ENCODE measurements at regions not wholly inside any gene's neighbourhood (a gene's known extent, or its start where the extent isn't known, plus 50 kb on each side); places are given as distances from the start of the nearest gene placed in this dataset.

- no peak for TF ChIP-seq CTCF (IDR thresholded peaks at IDR 0.05)
- TF ChIP-seq POLR2A (IDR thresholded peaks at IDR 0.05), result no peak
- peaks cover 0 to 4% (median 0%) of the 10 kb centered on the region in 4 donors for H3K9me3 ChIP-seq
- no peaks in the 10 kb centered on the region for H3K4me1 ChIP-seq
- intact Hi-C loops (cut with DNase I), result no loop called here
- H3K27me3 ChIP-seq, result no peaks in the 10 kb centered on the region
- no peak for ATAC-seq
- H3K4me3 ChIP-seq, result no peak overlapping the region
- no peaks in the 10 kb centered on the region for H3K36me3 ChIP-seq
- no peak overlapping the region for H3K27ac ChIP-seq
- 44% methylated on average over 1 of the region's 1 CpG for WGBS (ENCODE audit: insufficient coverage, low coverage, low lambda C conversion rate, missing lambda C conversion rate)
- no peak for DNase-seq
These were observed 868.2 kb downstream of the C12orf50 start for GRCh38 chr12:87160848-87161601.

GRCh38 chr12:87157791-87158190 lies 871.4 kb downstream of the C12orf50 start:
- WGBS (ENCODE audit: insufficient coverage, low coverage, low lambda C conversion rate, missing lambda C conversion rate), result 73% methylated on average over 1 of the region's 6 CpGs

GRCh38 chr12:87155621-87156020 lies 873.6 kb downstream of the C12orf50 start:
- Histone ChIP-seq H3K27me3 (no peaks in the 10 kb centered on the region), H3K4me3 (no peak overlapping the region), H3K27ac (no peak overlapping the region), H3K9me3 (no peaks in the 10 kb centered on the region), H3K4me1 (no peaks in the 10 kb centered on the region), H3K36me3 (no peaks in the 10 kb centered on the region)
- 11% methylated on average over 1 of the region's 2 CpGs for WGBS (ENCODE audit: insufficient coverage, low coverage, low lambda C conversion rate, missing lambda C conversion rate)
- no peak for ATAC-seq
- TF ChIP-seq CTCF (IDR thresholded peaks at IDR 0.05) (no peak), POLR2A (IDR thresholded peaks at IDR 0.05) (no peak)
- intact Hi-C loops (cut with DNase I), result no loop called here
- DNase-seq, result no peak

More at GRCh38 chr12:87157791-87158190, 871.4 kb downstream of the C12orf50 start:
- Histone ChIP-seq H3K36me3 (no peaks in the 10 kb centered on the region), H3K27ac (no peak overlapping the region), H3K27me3 (no peaks in the 10 kb centered on the region), H3K4me3 (no peak overlapping the region), H3K4me1 (no peaks in the 10 kb centered on the region), H3K9me3 (no peaks in the 10 kb centered on the region)
- no peak for ATAC-seq
- DNase-seq, result no peak
- intact Hi-C loops (cut with DNase I), result no loop called here
- no peak for TF ChIP-seq CTCF (IDR thresholded peaks at IDR 0.05)
- no peak for TF ChIP-seq POLR2A (IDR thresholded peaks at IDR 0.05)

- no peak overlapping the region for H3K27ac ChIP-seq
- TF ChIP-seq POLR2A (IDR thresholded peaks at IDR 0.05) (no peak), CTCF (IDR thresholded peaks at IDR 0.05) (no peak)
- intact Hi-C loops (cut with DNase I), result no loop called here
- H3K36me3 ChIP-seq, result no peaks in the 10 kb centered on the region
- no peaks in the 10 kb centered on the region for H3K27me3 ChIP-seq
- no peak overlapping the region for H3K4me3 ChIP-seq
- no peak for DNase-seq
- no peak for ATAC-seq
- H3K9me3 ChIP-seq, result no peaks in the 10 kb centered on the region
- H3K4me1 ChIP-seq, result no peaks in the 10 kb centered on the region
- WGBS (ENCODE audit: insufficient coverage, low coverage, low lambda C conversion rate, missing lambda C conversion rate), result 50% methylated on average over 1 of the region's 1 CpG
These were observed 876.2 kb downstream of the C12orf50 start for GRCh38 chr12:87152841-87153528.
